Prostate gland (tissue), 2 donors: ENCODE measurements at regions not wholly inside any gene's neighbourhood (a gene's known extent, or its start where the extent isn't known, plus 50 kb on each side); places are given as distances from the start of the nearest gene placed in this dataset.
"Not testable (repeated sequence)": the region's sequence is repeated elsewhere in the genome, so short reads cannot be mapped to it uniquely, and the experiment has no call there.

Source experiments
- CTCF ChIP-seq, 4 experiments: fragments of 200-600 bp in 2 of 4; fragments of 450-650 bp in 2 of 4; sonication (generic) in 2 of 4; IDR thresholded peaks; 1 replicate in 3 of 4; 2 replicates in 1 of 4; pipeline ENCODE4 v1.5.1; 2016 to 2019; ENCODE audit warnings: antibody characterized with exemption in 4 of 4, mild to moderate bottlenecking in 2 of 4, moderate library complexity in 2 of 4
- POLR2A ChIP-seq: fragments of 450-650 bp; IDR thresholded peaks from one replicate; pipeline ENCODE4 v1.6.1; 2016; ENCODE audit warnings: antibody characterized with exemption, mild to moderate bottlenecking
- POLR2AphosphoS5 ChIP-seq: sonication (generic); formaldehyde crosslinking; IDR thresholded peaks from one replicate; pipeline ENCODE4 v1.6.1; 2017; ENCODE audit warnings: antibody characterized with exemption

- TF ChIP-seq CTCF (IDR thresholded peaks at IDR 0.05); POLR2A; POLR2AphosphoS5: not testable (repeated sequence)
These were observed 571.4 kb downstream of the TTLL7 start for GRCh38 chr1:83427566-83427965.
